DMS79 (cell line): ENCODE measurements at regions not wholly inside any gene's neighbourhood (a gene's known extent, or its start where the extent isn't known, plus 50 kb on each side); places are given as distances from the start of the nearest gene placed in this dataset.
"Not testable (repeated sequence)": the region's sequence is repeated elsewhere in the genome, so short reads cannot be mapped to it uniquely, and the experiment has no call there.

Experiments
- DNase-seq: peaks from one replicate; lab custom pipeline; 2025; lab: John Stamatoyannopoulos, UW

DNA sequence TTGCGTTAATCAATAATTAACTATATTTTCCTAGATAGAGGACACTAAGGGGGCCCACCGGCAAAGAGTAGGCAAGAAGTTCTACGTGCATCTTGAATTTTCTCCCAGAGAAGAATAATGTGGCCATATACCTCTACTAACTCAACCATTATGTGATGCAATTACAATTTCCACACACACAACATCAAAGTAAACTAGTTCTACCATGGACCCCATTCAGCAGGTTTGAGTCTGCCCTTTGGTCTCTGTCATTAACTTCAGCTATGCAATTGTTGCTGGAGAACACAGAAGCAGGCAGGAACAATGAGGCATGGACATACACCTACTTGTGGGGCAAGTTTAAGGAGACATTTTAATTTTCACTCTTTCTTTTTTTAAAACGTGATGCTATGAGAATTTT, 705.9 kb downstream of the PDCD6IP start:
- no peak for DNase-seq

DNA sequence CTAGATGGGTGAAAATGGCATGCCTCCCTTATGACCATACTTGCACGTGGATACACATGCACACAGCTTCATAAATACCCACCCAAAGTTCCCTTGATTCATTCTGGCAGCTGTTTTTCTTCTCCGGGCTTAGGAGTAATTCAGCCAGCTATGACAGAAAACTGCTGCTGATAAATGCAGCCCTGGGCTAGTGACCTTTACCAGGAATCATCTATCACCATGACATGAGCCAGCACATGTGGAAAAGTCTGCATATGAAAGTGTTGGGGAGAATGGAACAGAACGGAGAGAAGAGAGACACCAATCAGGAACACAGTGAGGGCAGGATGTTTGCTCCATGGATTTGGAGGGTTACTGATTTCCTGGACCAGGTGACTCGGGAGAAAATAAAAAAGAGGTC, 706.3 kb downstream of the PDCD6IP start:
- DNase-seq, result no peak

DNA sequence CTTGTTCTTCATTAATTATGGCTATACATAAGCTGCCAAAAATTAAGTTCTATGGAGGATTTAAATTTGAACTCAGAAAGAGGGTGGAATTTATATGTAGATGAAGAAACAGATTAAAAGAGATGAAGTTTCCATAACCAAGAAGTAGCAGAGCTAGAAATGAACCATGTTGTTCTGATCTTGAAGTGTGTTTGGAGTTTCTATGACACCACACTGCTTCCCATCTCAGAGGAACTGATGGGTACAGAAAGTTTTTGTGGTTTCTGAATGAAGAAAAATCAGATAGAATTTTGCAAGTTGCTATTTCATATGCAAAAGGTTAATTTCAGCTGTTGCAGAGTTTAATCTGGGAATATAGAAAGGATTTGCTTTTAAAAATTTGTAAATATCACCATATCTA, 710.3 kb downstream of the PDCD6IP start:
- no peak for DNase-seq

DNA sequence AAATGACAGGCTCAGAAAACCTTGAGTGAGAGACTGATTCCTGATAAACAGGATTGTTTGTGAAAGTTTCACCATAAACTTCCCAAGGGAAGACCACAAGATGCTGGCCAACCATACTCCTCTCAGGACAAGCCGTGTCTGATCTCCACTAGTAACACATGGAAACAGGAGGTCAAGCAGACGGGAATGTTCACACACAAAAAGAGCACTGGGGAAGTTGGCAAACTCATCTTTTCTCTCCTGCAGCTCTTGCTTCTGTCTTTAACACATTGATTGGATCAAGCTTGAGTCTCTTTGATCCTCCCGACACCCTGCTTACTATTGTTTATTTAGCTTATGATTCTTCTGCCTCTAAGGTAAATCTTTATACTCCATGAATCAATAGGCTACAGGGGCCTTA, 713.5 kb downstream of the PDCD6IP start:
- DNase-seq, result no peak

DNA sequence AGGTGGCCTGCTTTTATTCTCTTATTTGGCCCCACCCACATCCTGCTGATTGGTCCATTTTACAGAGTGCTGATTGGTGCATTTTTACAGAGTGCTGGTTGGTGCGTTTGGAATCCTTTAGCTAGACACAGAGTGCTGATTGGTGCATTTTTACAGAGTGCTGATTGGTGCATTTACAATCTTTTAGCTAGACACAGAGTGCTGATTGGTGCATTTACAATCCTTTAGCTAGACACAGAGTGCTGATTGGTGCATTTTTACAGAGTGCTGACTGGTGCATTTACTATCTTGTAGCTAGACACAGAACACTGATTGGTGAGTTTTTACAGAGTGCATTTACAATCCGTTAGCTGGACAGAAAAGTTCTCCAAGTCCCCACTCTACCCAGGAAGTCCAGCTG, 720.6 kb downstream of the PDCD6IP start:
- DNase-seq, result not testable (repeated sequence)

DNA sequence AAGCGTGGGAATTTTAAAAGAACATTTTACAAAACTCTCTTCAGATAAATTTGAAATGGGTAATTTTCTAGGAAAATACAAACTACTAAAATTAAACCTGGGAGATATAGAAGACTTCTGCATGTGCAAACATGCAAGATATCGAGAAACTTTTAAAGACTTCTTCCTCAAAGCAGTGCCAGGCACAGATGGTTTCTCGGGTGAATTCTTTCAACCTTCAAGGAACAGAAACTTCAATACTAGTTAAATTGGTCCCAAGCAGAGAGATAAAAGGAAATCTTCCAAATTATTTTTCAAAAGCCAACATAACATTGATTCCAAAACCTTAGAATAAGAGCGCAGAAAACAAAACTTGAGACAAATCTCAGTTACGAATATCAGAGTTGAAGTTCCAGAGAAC, 732.7 kb downstream of the PDCD6IP start:
- DNase-seq, result no peak

DNA sequence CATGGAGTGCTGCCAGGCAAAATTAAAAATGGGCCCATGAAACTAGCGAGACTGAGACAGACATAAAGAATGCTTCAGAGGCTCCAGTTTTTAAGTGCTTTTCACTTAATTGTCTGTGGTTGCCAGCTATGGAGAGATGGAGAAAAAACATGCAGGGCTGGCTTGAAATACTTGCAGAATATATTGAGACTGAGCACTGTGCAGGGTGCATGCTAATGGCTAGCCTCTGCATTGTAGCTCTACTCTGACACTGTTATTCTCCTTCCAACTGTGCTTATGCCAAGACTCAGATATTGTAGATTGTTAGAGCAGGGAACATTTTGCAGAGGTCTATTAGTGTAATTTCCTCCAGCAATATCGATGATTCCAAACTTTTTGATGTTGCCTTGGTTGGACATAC, 735.0 kb downstream of the PDCD6IP start:
- DNase-seq, result peak; percentile 14

DNA sequence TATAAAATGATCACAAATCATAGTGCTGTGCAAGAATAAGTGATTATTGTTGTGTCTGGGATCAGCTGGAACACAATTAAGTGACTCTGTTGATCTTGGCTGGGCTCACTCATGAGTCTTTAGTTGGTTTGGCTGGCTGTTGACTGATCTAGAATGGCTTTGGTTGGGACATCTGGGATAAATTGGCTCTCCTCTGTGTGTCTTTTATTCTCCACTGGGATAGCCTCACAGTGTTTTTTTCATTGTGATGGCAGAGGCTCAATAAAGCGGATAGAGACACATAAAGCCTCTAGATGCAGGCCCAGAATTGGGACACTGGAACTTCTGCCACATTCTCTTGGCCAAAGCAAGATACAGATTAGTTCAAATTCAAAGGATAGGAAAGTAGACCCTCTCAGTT, 735.6 kb downstream of the PDCD6IP start:
- DNase-seq, result no peak

DNA sequence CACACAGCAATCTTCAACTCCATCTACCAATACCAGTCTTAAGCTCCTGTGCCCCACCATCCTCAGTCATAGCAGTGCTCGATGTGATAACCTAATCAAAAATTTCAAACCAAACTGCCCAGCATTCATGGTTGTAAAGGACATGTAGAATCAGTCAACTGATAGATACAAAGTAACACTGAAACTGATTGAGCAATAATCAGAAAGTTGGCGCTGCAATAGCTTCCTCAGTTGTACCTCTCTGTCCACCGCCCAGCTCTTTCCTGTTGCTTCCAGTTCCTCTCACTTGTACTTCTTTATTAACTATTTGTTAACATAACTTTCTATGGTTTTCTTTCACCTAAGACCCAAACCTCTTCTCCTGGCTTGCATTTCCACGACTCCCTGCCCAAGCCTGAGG, 745.7 kb downstream of the PDCD6IP start:
- no peak for DNase-seq

DNA sequence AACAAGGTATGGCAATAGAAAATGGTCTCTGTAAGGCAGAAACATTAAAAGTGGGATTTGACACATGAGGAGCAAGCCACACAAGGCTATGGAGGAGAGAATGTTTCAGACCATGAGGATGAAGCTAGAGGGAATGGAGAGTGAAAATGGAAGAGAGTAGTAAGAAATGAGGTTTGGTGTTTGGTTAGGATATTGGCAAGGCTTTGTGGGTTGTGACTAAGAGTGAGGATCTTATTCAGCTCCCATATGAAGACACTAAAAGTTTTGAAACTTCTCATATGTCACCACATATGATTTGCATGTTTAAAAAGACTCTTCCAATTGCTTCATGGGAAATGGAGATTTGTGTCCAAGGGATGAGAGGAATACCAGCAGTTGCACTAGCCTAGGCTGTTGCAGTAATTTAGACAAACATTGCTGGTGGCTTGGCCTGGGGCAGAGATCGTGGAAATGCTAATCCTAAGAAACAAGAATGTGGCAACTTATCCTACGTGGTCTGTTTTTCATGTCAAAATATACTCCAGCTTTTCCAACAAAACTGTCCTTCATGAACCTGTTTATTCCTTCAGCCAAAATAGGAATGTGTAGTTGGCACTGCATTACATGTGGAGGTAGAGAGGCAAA, 749.0 kb downstream of the PDCD6IP start:
- no peak for DNase-seq

DNA sequence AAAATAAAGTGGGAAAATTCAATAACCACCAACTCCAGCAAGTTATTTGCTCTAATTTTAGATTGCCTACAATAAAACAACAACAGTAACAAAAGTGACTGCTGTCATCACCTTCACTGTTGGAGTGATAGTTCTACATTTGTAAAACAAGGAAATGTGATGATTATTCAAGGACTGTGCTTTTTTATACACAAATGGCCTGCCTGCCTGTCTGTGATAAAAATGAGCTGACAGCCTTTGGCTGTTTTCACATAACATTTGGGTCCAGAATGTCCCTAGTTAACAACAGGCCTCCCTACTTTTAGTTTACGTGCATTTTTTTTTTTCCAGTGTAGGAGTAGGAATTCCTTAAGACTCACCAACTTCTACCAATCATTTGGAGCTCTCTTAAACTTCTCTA, 768.8 kb downstream of the PDCD6IP start:
- no peak for DNase-seq

DNA sequence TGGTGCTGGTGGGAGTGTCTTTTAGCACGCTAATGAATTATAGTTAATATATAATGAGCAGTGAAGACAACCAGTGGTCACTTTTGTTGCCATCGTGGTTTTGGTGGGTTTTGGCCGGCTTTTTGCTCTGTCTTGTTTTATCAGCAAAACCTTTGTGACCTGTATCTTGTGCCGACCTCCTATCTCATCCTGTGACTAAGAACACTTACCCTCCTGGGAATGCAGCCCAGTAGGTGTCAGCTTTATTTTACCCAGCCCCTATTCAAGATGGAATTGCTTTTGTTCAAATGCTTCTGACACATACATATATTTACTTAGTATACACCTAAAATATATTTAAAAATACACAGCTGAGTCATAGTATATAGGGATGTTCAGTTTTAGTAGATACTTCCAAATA, 770.3 kb downstream of the PDCD6IP start:
- no peak for DNase-seq

DNA sequence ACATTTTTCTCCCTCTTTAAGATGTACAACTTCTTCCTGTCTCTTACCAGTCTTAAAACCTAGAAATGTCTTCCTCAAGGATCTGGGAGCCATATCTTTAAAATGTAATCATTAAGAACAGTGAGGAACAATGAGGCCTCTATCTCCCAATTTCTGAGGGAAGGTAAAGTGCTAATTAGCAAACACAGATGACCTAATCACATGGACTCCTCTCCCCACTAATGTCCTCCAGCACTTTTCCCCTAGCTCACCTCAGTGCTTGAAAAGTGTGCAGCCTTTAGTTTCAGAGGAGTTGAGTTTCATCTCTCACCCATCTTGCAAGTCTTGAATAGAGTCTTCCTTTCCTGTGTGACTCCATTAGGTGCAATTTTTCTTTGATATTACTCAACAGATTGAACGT, 771.0 kb downstream of the PDCD6IP start:
- DNase-seq, result no peak

DNA sequence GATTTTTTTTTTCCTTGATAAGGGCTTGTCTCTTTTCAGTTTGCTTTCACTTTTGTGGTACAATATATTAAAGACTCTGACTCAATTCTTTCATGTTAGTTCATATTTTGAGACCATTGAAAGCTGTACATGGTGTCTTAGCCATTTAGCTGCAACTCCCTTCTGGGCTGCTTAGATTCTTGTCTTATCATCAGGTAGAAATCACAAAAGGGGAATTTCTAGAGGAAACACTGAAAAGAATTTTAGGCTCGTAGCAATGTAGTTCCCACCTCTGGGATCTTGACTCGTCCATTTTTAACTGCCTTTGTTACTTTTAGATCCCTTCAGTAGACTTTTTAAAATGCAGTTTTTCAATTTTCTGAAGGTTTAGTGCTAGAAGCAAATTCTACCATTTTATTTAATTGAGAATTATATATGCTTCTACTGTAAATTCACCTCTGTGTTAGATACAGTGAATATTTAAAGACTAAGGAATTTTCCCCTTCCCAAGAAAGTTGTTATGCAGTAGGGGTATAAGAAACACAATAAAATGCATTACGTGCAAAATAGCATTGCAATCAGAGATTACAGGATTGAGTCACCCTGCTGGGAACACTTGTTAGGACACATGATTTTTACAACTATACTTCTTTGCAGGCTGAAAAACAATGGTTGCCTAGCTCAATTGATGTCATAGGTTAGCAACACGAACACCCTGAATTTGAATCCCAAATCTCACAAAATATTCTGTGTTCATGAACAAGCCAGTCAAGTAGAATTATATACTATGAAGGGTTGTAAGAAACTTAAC, 772.7 kb downstream of the PDCD6IP start:
- DNase-seq, result no peak

DNA sequence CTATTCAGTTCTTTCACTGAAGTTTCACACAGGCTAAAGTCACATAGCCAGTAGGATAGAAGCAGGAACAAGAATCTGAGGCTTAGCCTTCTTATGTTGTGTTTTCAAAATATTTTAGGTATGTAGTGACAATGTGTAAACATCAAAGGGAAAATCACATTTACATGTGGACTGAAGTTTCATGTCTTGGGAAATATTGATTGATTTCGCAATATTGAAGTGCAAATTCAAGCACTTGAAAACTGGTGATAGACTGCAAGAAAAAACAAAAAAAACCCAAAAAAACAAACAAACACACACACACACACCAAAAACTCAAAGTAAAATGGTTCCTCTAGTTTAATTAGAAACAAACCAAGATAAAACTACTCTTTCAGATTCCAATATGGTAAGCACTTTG, 773.3 kb downstream of the PDCD6IP start:
- DNase-seq, result no peak

DNA sequence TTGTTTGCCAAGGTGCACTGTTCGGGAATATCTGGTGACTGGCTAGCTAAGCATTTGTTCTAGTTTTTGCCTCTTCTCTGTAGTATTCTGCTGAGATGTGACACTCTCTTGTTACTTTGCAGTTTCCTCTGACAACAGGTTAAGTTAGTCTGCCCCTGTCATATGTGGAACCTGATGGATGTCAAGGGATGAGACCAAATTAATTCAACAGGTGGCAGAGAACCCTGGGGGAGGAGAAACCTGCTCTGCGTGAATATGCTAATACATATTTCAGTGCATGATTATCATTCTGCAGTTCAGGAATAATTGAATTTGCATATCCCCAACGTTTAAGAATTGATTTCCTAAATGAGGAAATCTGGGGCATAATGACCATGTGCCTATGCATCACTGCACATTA, 777.3 kb downstream of the PDCD6IP start:
- no peak for DNase-seq

DNA sequence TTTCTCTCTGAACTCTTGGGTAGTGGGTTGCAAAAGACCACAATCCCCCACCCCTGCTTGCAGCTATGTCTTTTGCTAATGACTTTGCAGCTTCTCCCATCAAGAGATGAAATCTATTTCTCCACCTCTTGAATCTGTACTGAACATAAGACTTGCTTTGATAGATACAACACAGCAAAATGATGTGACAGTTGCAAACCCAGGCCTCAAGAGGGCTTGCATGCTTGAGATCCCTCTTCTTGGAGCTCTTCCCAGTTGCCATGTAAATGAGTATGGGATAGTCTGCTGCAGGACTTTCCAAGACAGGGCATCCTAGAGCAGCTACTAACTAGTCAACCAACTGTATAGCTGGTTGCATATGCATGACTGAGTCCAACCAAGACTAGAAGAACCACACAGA, 783.6 kb downstream of the PDCD6IP start:
- DNase-seq, result peak; percentile 0

DNA sequence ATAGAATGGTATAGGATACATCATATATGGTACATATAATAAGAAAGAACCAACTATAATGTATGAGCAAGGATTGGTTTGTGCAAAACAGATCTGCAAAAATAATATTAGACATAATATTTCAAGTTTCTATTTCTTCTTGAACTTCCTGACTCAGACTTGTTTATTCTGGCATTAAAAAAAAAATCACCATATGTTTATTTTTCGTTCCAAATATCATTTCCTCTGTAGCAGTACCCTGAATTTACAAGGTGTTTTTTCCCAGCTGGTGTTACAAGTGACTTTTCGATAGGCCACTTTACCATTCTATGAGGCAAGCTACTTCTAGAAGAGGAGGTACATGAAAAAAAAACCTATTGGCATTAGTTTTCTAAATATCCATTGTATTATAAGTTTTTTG, 785.0 kb downstream of the PDCD6IP start:
- no peak for DNase-seq

DNA sequence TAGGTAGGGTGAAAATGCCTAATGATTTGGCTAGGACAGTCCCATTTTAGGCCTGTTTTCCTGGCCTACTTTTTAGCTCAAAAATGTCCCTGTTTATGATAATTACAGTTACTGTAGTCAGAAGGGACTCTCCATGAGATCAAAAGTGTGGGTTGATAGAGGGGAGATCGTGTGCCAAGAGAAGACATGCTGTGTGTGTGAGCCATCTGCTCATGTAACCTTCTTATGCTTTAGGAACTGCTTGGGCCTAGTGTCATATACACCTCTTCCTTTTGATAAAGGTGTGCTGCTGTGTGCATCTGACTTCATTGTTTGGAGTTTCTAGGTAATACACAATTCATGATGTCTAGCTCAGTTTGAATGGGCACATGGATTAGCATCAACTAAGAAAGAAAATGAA, 786.5 kb downstream of the PDCD6IP start:
- no peak for DNase-seq

DNA sequence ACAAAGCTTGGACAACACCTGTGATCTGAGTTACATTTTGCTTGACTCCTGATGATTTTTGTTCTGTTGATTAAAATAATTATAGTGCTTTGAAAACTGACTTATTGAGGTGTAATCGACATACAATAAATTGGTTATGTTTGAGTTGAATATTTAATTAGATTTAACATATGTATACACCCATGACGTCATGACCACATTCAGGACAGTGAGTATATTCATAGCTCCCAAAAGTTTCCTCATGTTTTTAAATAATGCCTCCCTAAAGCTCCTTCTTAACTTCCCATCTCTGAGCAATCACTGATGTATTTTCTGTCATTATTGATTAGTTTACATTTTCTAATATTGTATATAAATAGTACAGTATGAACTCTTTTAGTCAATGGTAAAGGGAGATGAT, 801.2 kb downstream of the PDCD6IP start:
- no peak for DNase-seq

DNA sequence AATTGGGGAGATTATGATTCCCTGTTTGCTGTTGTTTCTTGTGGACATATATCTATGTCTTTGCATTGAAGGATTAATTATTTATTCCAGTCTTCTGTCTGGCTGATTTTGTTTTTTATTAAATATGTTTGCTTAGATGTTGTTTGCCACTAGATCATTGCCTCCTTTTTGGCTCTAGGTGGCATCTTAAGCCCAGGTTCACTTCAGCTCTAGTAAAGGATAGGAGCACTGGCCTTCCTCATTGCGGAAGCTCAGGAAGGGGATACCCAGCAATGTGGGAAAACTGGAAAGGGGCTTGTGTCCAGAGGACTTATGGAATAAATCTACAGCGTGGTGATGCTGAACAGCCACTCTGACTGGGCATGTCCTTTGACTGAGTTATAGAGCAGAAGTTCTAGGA, 821.6 kb downstream of the PDCD6IP start:
- no peak for DNase-seq

DNA sequence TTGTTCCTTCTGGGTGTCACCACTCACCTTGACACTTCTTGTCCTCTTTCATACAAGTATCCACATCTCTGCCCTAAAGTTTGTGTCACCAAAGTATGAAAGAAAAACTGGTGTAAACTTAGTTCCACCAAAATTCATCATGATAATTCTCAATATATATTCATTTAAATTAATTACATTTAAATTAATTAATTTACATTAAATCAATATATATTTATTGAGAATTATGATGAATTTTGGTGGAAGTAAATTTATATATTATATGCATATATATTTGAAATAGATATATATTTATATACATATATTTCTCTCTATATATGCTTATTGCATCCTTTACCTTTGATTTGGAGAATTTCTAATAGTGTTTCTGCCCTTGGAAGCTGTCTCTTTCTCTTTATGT, 828.3 kb downstream of the PDCD6IP start:
- DNase-seq, result no peak

DNA sequence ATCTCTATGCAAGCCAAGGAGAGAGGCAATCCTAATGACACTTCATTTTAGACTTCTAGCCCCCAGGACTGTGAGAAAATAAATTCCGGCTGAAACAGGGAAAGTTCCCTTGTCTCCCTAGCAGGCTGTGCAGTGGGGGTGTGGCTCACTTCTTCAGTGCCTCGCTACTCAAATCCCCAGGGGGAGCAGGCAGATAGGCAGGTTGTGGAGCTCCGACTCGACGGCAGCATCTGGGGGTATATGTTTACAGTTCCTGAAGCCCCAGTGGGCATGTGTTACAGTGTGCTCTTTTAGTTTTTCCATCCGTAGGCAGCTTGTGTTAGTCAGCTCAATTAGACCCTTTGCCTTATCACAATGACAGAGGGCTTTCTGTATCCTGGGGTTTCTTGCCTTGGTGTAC, 836.5 kb downstream of the PDCD6IP start:
- no peak for DNase-seq

DNA sequence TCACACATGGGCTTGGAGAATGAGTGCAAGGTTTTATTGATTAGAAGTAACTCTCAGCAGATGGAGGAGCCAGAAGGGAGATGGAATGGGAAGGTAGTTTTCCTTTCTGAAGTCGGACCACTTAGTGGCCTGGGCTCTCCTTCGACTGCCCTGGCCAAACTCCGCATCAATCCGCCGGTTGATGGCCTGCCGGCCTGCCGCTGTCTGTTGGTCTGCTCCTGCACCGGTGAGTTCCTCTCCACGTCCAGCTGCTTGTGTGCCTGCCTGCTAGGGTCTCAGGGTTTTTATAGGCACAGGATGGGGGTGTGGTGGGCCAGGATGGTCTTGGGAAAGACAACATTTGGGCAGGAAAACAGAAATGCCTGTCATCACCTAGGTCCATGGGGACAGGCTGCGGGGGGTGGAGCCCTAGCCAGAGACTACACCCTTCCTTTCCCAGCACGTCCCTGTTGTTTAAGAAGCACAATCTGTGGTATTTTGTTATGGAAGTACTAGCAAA, 837.0 kb downstream of the PDCD6IP start:
- no peak for DNase-seq
